ENCODE measurements at regions not wholly inside any gene's neighbourhood (a gene's known extent, or its start where the extent isn't known, plus 50 kb on each side); places are given as distances from the start of the nearest gene placed in this dataset.

- POLR2A ChIA-PET: no interaction called here
- no peak for FAIRE-seq
- TF ChIP-seq SKIL (IDR thresholded peaks at IDR 0.05; ENCODE audit: low read depth, poor library complexity, severe bottlenecking): no peak
- no peak for TF ChIP-seq CREB1 (IDR thresholded peaks at IDR 0.05; ENCODE audit: low read depth)
- TF ChIP-seq IRF5 (IDR thresholded peaks at IDR 0.05; ENCODE audit: borderline replicate concordance): no peak
- TF ChIP-seq HDGF (IDR thresholded peaks at IDR 0.05): no peak
- TF ChIP-seq KAT2A (conservative IDR thresholded peaks at IDR 0.05; ENCODE audit: control insufficient read depth, low read depth, low read length): no peak
- TF ChIP-seq WRNIP1 (IDR thresholded peaks at IDR 0.05; ENCODE audit: borderline replicate concordance, low read depth, low read length): no peak
- no peak for TF ChIP-seq CEBPZ (IDR thresholded peaks at IDR 0.05; ENCODE audit: low read depth, low read length)
- no peak for TF ChIP-seq NR2C2 (IDR thresholded peaks at IDR 0.05; ENCODE audit: borderline replicate concordance, control insufficient read depth, insufficient read length, low read depth)
- TF ChIP-seq STAT1 (conservative IDR thresholded peaks at IDR 0.05): no peak
- TF ChIP-seq ZNF622 (IDR thresholded peaks at IDR 0.05): no peak
- no peak for TF ChIP-seq BRCA1 (IDR thresholded peaks at IDR 0.05; ENCODE audit: low read depth, low read length)
- TF ChIP-seq SUPT20H (IDR thresholded peaks at IDR 0.05; ENCODE audit: borderline replicate concordance, control insufficient read depth, low read depth, low read length): no peak
- TF ChIP-seq HCFC1 (IDR thresholded peaks at IDR 0.05; ENCODE audit: low read length): no peak
- TF ChIP-seq FOXK2 (IDR thresholded peaks at IDR 0.05): no peak
- no peak for TF ChIP-seq ZNF687 (IDR thresholded peaks at IDR 0.05)
Measured at GRCh38 chr5:8270246-8270645, 401.3 kb downstream of the MTRR start.

More at GRCh38 chr5:8270246-8270645, 401.3 kb downstream of the MTRR start:
- H3K4me2 ChIP-seq (ENCODE audit: control insufficient read depth, insufficient read depth): no peak overlapping the region
- no peaks in the 10 kb centered on the region for H3K79me2 ChIP-seq (ENCODE audit: control insufficient read depth, insufficient read depth, low read length)
- no peaks in the 10 kb centered on the region for H3K9me3 ChIP-seq (replicated peaks; ENCODE audit: control insufficient read depth, insufficient read depth, low read length)
- no peaks in the 10 kb centered on the region for H4K20me1 ChIP-seq (ENCODE audit: control insufficient read depth, insufficient read depth)
- H3K27me3 ChIP-seq (replicated peaks in 1 of 2; ENCODE audit: control insufficient read depth in 2 of 2, insufficient read depth in 2 of 2, low read length in 1 of 2): no peaks in the 10 kb centered on the region
- no peaks in the 10 kb centered on the region for H3K36me3 ChIP-seq (ENCODE audit: control insufficient read depth in 2 of 2, insufficient read depth in 2 of 2, low read length in 1 of 2)
- H3K4me3 ChIP-seq: no peak overlapping the region
- ATAC-seq (no peak), DNase-seq (ENCODE audit: low read depth, low spot score) (no peak)
- WGBS (ENCODE audit: insufficient coverage, insufficient replicate concordance, low lambda C conversion rate, missing lambda C conversion rate): 37% methylated on average over 2 of the region's 2 CpGs
- RAD21 ChIA-PET (ENCODE audit: unreplicated experiment): no interaction called here
- BruUV-seq (replicated peaks): no TSS peak
- SMC1A ChIA-PET (ENCODE audit: uncharacterized antibody, unreplicated experiment): no interaction called here
- CTCF ChIA-PET: no interaction called here
- H3K4me1 ChIP-seq (ENCODE audit: control insufficient read depth, insufficient read depth, low read length): no peaks in the 10 kb centered on the region
- intact Hi-C loops (cut with micrococcal nuclease; ENCODE audit: unreplicated experiment) (no loop called here), in situ Hi-C loops (cut with MboI) (no loop called here)
- no peak overlapping the region for H3K27ac ChIP-seq (ENCODE audit: control insufficient read depth, insufficient read depth)
- H3K9ac ChIP-seq (ENCODE audit: control insufficient read depth, insufficient read depth, low read length): no peak overlapping the region
- H2AFZ ChIP-seq (ENCODE audit: control insufficient read depth, low read depth, low read length): no peak overlapping the region

Measured in GM12878 (cell line).